ENCODE measurements at regions not wholly inside any gene's neighbourhood (a gene's known extent, or its start where the extent isn't known, plus 50 kb on each side); places are given as distances from the start of the nearest gene placed in this dataset.

DNA sequence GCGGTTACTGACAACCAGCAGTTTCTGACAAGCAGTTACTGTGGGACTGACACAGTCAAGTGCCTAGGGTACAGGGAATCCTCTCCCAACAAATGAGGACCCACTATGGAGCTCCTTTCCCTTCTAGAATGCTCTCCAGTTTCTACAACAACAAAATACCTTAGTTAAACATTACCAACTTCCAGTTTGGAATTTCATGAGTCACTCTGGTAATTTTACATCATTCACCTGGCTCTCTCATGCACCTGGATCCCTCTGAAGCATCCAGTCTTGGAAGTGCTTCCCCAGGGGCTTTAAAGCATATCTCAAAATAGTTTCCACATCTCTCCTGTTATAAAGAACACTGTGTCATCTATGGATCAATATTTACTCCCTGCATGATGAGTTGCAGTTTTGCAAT, 286.7 kb upstream of the SPTLC3 start:
- TF ChIP-seq ZNF70 (CRISPR knock-in tag; IDR thresholded peaks at IDR 0.05) (no peak), TCF4 (CRISPR knock-in tag; IDR thresholded peaks at IDR 0.05; ENCODE audit: borderline replicate concordance) (no peak), PPARA (CRISPR knock-in tag; IDR thresholded peaks at IDR 0.05; ENCODE audit: borderline replicate concordance) (no peak), RARB (CRISPR knock-in tag; IDR thresholded peaks at IDR 0.05) (no peak), GLIS3 (CRISPR knock-in tag; IDR thresholded peaks at IDR 0.05) (no peak), BACH2 (CRISPR knock-in tag; IDR thresholded peaks at IDR 0.05; ENCODE audit: borderline replicate concordance) (no peak), TOX (CRISPR knock-in tag; IDR thresholded peaks at IDR 0.05; ENCODE audit: borderline replicate concordance) (no peak), ZFP30 (CRISPR knock-in tag; IDR thresholded peaks at IDR 0.05) (no peak), ZNF8 (CRISPR knock-in tag; IDR thresholded peaks at IDR 0.05) (no peak), ZFP3 (CRISPR knock-in tag; IDR thresholded peaks at IDR 0.05) (no peak)
- TF ChIP-seq, protein P1, sequence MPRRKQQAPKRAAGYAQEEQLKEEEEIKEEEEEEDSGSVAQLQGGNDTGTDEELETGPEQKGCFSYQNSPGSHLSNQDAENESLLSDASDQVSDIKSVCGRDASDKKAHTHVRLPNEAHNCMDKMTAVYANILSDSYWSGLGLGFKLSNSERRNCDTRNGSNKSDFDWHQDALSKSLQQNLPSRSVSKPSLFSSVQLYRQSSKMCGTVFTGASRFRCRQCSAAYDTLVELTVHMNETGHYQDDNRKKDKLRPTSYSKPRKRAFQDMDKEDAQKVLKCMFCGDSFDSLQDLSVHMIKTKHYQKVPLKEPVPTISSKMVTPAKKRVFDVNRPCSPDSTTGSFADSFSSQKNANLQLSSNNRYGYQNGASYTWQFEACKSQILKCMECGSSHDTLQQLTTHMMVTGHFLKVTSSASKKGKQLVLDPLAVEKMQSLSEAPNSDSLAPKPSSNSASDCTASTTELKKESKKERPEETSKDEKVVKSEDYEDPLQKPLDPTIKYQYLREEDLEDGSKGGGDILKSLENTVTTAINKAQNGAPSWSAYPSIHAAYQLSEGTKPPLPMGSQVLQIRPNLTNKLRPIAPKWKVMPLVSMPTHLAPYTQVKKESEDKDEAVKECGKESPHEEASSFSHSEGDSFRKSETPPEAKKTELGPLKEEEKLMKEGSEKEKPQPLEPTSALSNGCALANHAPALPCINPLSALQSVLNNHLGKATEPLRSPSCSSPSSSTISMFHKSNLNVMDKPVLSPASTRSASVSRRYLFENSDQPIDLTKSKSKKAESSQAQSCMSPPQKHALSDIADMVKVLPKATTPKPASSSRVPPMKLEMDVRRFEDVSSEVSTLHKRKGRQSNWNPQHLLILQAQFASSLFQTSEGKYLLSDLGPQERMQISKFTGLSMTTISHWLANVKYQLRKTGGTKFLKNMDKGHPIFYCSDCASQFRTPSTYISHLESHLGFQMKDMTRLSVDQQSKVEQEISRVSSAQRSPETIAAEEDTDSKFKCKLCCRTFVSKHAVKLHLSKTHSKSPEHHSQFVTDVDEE (CRISPR knock-in tag; IDR thresholded peaks at IDR 0.05), result no peak
- TF ChIP-seq, protein P2, sequence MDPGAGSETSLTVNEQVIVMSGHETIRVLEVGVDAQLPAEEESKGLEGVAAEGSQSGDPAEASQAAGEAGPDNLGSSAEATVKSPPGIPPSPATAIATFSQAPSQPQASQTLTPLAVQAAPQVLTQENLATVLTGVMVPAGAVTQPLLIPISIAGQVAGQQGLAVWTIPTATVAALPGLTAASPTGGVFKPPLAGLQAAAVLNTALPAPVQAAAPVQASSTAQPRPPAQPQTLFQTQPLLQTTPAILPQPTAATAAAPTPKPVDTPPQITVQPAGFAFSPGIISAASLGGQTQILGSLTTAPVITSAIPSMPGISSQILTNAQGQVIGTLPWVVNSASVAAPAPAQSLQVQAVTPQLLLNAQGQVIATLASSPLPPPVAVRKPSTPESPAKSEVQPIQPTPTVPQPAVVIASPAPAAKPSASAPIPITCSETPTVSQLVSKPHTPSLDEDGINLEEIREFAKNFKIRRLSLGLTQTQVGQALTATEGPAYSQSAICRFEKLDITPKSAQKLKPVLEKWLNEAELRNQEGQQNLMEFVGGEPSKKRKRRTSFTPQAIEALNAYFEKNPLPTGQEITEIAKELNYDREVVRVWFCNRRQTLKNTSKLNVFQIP (CRISPR knock-in tag; IDR thresholded peaks at IDR 0.05; ENCODE audit: borderline replicate concordance, low read depth), result no peak
- TF ChIP-seq, protein P3, sequence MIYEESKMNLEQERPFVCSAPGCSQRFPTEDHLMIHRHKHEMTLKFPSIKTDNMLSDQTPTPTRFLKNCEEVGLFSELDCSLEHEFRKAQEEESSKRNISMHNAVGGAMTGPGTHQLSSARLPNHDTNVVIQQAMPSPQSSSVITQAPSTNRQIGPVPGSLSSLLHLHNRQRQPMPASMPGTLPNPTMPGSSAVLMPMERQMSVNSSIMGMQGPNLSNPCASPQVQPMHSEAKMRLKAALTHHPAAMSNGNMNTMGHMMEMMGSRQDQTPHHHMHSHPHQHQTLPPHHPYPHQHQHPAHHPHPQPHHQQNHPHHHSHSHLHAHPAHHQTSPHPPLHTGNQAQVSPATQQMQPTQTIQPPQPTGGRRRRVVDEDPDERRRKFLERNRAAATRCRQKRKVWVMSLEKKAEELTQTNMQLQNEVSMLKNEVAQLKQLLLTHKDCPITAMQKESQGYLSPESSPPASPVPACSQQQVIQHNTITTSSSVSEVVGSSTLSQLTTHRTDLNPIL (CRISPR knock-in tag; IDR thresholded peaks at IDR 0.05; ENCODE audit: low read depth), result no peak
- no peak for ATAC-seq

DNA sequence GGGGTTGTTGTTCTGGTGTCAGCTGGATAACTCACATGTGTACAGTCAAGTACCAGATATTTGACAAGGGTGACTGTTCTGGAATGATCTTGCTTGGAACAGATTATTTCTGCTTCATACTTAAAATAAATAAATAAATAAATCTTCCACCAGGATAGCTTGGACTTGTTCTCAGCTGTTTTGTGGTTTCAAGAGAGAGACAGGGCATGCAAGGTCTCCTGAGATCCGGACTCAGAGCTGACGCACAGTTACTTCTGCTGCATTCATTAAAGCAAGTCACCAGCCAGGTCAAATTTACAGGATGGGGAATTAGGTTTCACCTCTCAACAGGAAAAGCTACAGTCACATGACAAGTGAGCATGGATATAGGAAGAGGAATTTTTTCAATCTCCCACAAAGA, 285.0 kb upstream of the SPTLC3 start:
- TF ChIP-seq, protein P4, sequence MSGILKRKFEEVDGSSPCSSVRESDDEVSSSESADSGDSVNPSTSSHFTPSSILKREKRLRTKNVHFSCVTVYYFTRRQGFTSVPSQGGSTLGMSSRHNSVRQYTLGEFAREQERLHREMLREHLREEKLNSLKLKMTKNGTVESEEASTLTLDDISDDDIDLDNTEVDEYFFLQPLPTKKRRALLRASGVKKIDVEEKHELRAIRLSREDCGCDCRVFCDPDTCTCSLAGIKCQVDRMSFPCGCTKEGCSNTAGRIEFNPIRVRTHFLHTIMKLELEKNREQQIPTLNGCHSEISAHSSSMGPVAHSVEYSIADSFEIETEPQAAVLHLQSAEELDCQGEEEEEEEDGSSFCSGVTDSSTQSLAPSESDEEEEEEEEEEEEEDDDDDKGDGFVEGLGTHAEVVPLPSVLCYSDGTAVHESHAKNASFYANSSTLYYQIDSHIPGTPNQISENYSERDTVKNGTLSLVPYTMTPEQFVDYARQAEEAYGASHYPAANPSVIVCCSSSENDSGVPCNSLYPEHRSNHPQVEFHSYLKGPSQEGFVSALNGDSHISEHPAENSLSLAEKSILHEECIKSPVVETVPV (CRISPR knock-in tag; IDR thresholded peaks at IDR 0.05), result no peak
- no peak for TF ChIP-seq ZFP3 (CRISPR knock-in tag; IDR thresholded peaks at IDR 0.05)
- TF ChIP-seq, protein P2 (CRISPR knock-in tag; IDR thresholded peaks at IDR 0.05; ENCODE audit: borderline replicate concordance, low read depth), result no peak
- TF ChIP-seq, protein P3 (CRISPR knock-in tag; IDR thresholded peaks at IDR 0.05; ENCODE audit: low read depth), result no peak
- no peak for ATAC-seq

DNA sequence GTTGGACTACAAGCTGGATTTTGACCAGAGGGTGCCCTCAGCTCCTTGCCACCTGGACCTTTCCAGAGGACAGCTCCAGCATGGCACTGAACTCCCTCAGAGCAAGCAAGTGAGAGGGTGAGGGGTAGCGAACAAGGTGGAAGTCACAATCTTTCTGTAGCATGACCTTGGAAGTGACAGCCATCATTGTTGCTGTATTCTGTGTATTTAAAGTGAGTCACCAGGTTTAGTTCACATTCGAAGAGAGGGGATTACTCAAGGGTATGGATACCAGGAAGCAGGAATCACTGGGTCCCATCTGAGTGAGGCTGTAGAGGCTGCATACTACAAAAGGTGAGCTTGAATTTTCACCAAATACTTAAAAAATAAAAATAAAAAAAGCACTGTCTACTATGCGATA, 280.0 kb upstream of the SPTLC3 start:
- no peak for TF ChIP-seq ARNTL (CRISPR knock-in tag; IDR thresholded peaks at IDR 0.05; ENCODE audit: borderline replicate concordance, low read depth)
- no peak for TF ChIP-seq TCF4 (CRISPR knock-in tag; IDR thresholded peaks at IDR 0.05; ENCODE audit: borderline replicate concordance)
- TF ChIP-seq, protein P5, sequence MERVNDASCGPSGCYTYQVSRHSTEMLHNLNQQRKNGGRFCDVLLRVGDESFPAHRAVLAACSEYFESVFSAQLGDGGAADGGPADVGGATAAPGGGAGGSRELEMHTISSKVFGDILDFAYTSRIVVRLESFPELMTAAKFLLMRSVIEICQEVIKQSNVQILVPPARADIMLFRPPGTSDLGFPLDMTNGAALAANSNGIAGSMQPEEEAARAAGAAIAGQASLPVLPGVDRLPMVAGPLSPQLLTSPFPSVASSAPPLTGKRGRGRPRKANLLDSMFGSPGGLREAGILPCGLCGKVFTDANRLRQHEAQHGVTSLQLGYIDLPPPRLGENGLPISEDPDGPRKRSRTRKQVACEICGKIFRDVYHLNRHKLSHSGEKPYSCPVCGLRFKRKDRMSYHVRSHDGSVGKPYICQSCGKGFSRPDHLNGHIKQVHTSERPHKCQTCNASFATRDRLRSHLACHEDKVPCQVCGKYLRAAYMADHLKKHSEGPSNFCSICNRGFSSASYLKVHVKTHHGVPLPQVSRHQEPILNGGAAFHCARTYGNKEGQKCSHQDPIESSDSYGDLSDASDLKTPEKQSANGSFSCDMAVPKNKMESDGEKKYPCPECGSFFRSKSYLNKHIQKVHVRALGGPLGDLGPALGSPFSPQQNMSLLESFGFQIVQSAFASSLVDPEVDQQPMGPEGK (CRISPR knock-in tag; IDR thresholded peaks at IDR 0.05; ENCODE audit: borderline replicate concordance), result no peak
- ATAC-seq, result no peak
